HepG2 (cell line): ENCODE measurements at regions not wholly inside any gene's neighbourhood (a gene's known extent, or its start where the extent isn't known, plus 50 kb on each side); places are given as distances from the start of the nearest gene placed in this dataset.

Experiments used
- ATAC-seq: fragments of 200-7000 bp; cut with Tn5 transposase; 3 replicates; pipeline ENCODE4 v1.9.1; 2020; ENCODE audit warnings: mild to moderate bottlenecking, moderate library complexity
- BruUV-seq: library from RNA; stranded (reverse); fragments of 400-500 nt; replicated peaks from 2 replicates; lab custom pipeline; 2021; lab: Mats Ljungman, UMichigan
- CTCF ChIA-PET: fragments of 300-600 bp; formaldehyde crosslinking; extraction: SDS; loops from one replicate; lab custom pipeline; 2021; ENCODE audit warnings: low total read pairs, inconsistent platforms, low intra/inter-chr PET ratio; lab: Yijun Ruan, JAX
- POLR2A ChIA-PET: fragments of 350-600 bp; sonication (Branson Sonifier 250); formaldehyde crosslinking; loops from one replicate; lab custom pipeline; 2020; ENCODE audit warnings: antibody characterized with exemption, inconsistent platforms; lab: Yijun Ruan, JAX
- DNase-seq: peaks from one replicate; pipeline ENCODE4 v3.0.0-alpha.2; 2015; ENCODE audit warnings: low spot score
- FAIRE-seq: peaks from 3 replicates; lab custom pipeline; 2011; peaks lifted over from hg19 to GRCh38; lab: Jason Lieb, UNC
- H2AFZ ChIP-seq: one replicate; pipeline ENCODE4 v1.6.1; 2011; ENCODE audit warnings: low read length, inconsistent platforms
- H3K27ac ChIP-seq: fragments of 300-600 bp; 3 replicates; pipeline ENCODE4 v1.8.0; 2011; ENCODE audit warnings: mixed run types, mild to moderate bottlenecking, mixed read lengths, low read length, inconsistent platforms; ENCODE audit not compliant: insufficient read depth; ENCODE audit errors: extremely low read length
- H3K27me3 ChIP-seq, 2 experiments: fragments of 200-600 bp in 1 of 2; 2 replicates in 1 of 2; 3 replicates in 1 of 2; pipeline versions ENCODE4 v1.6.0 to v1.8.0; 2011; ENCODE audit warnings: low read length in 2 of 2, mild to moderate bottlenecking in 2 of 2, moderate library complexity in 2 of 2, inconsistent platforms in 1 of 2; ENCODE audit not compliant: insufficient read depth in 2 of 2, control insufficient read depth in 1 of 2
- H3K36me3 ChIP-seq, 2 experiments: fragments of 200-600 bp in 1 of 2; replicated peaks in 1 of 2; 2 replicates in 1 of 2; 3 replicates in 1 of 2; pipeline versions ENCODE4 v1.5.1 to v1.8.0; 2011; ENCODE audit warnings: low read length in 2 of 2, inconsistent platforms in 1 of 2; ENCODE audit not compliant: insufficient read depth in 2 of 2, control insufficient read depth in 1 of 2
- H3K4me1 ChIP-seq: 2 replicates; pipeline ENCODE4 v1.5.1; 2012; ENCODE audit warnings: low read length, inconsistent platforms; ENCODE audit not compliant: insufficient read depth
- H3K4me2 ChIP-seq: 2 replicates; pipeline ENCODE4 v1.6.0; 2011; ENCODE audit warnings: low read depth, low read length, inconsistent platforms
- H3K4me3 ChIP-seq, 3 experiments: fragments of 200-600 bp in 1 of 3; sonication (generic), shearing (Covaris generic) in 1 of 3; replicated peaks in 1 of 3; 2 replicates each; pipeline ENCODE4 v1.5.1; 2011 to 2016; ENCODE audit warnings: low read length in 3 of 3, inconsistent platforms in 2 of 3, low read depth in 2 of 3, mild to moderate bottlenecking in 2 of 3, control low read depth in 1 of 3, mixed read lengths in 1 of 3; ENCODE audit not compliant: insufficient read depth in 1 of 3
- H3K79me2 ChIP-seq: one replicate; pipeline ENCODE4 v1.6.1; 2011; ENCODE audit warnings: low read length, inconsistent platforms; ENCODE audit not compliant: insufficient read depth
- H3K9ac ChIP-seq: 2 replicates; pipeline ENCODE4 v1.6.0; 2011; ENCODE audit warnings: mild to moderate bottlenecking, low read depth, low read length, inconsistent platforms; ENCODE audit not compliant: insufficient read depth
- H3K9me3 ChIP-seq: 2 replicates; pipeline ENCODE4 v1.5.1; 2012; ENCODE audit warnings: mild to moderate bottlenecking, low read length
- H4K20me1 ChIP-seq: 2 replicates; pipeline ENCODE4 v1.6.0; 2011; ENCODE audit warnings: inconsistent platforms, mild to moderate bottlenecking, low read length, moderate library complexity; ENCODE audit not compliant: insufficient read depth
- HMG20A ChIP-seq: IDR thresholded peaks from 2 replicates; pipeline ENCODE4 v1.6.1; 2016; ENCODE audit warnings: borderline replicate concordance
- HNRNPL ChIP-seq: fragments of 200-400 bp; formaldehyde crosslinking; IDR thresholded peaks from 2 replicates; pipeline ENCODE4 v1.6.1; 2017; ENCODE audit warnings: mild to moderate bottlenecking, low read depth, low read length
- KLF16 ChIP-seq, 2 experiments: sonication (generic) in 1 of 2; formaldehyde crosslinking in 1 of 2; IDR thresholded peaks; 2 replicates each; pipeline versions ENCODE4 v1.6.1 to v1.8.0; 2016 to 2023; ENCODE audit warnings: missing genetic modification reagents in 2 of 2, missing compliant biosample characterization in 1 of 2
- NFE2 ChIP-seq: sonication (generic); formaldehyde crosslinking; IDR thresholded peaks from 2 replicates; pipeline ENCODE4 v1.4.0; 2020; ENCODE audit warnings: missing genetic modification reagents
- NFIB ChIP-seq: sonication (generic); formaldehyde crosslinking; IDR thresholded peaks from 2 replicates; pipeline ENCODE4 v1.9.0; 2021; ENCODE audit warnings: missing genetic modification reagents, mild to moderate bottlenecking, borderline replicate concordance
- NFKBIZ ChIP-seq: IDR thresholded peaks from 2 replicates; pipeline ENCODE4 v1.6.1; 2018; ENCODE audit warnings: missing genetic modification reagents, missing compliant biosample characterization
- PBX2 ChIP-seq: IDR thresholded peaks from 2 replicates; pipeline ENCODE4 v1.6.1; 2016; ENCODE audit warnings: control low read depth
- RFX3 ChIP-seq: IDR thresholded peaks from 2 replicates; pipeline ENCODE4 v1.6.1; 2016; ENCODE audit warnings: missing biosample characterization, missing genetic modification reagents
- RFX5 ChIP-seq: IDR thresholded peaks from 2 replicates; pipeline ENCODE4 v1.6.1; 2011; ENCODE audit warnings: low read depth, low read length, improper control_type of control experiment
- SMARCC2 ChIP-seq: fragments of 450-650 bp; IDR thresholded peaks from 2 replicates; pipeline ENCODE4 v1.6.1; 2017; ENCODE audit warnings: antibody characterized with exemption, mild to moderate bottlenecking
- SP140L ChIP-seq: sonication (generic); formaldehyde crosslinking; IDR thresholded peaks from 2 replicates; pipeline ENCODE4 v1.4.0; 2020; ENCODE audit warnings: missing genetic modification reagents, borderline replicate concordance
- TAF15 ChIP-seq: fragments of 200-400 bp; formaldehyde crosslinking; IDR thresholded peaks from one replicate; pipeline ENCODE4 v1.6.1; 2018; ENCODE audit warnings: mild to moderate bottlenecking, low read depth, low read length; ENCODE audit not compliant: poor library complexity, severe bottlenecking
- ZFP1 ChIP-seq: IDR thresholded peaks from 2 replicates; pipeline ENCODE4 v1.6.1; 2016
- ZNF251 ChIP-seq: sonication (generic); formaldehyde crosslinking; IDR thresholded peaks from 2 replicates; pipeline ENCODE4 v1.9.0; 2021; ENCODE audit warnings: mild to moderate bottlenecking, missing genetic modification reagents
- ZNF569 ChIP-seq: sonication (generic); formaldehyde crosslinking; IDR thresholded peaks from 2 replicates; pipeline ENCODE4 v1.5.0; 2020; ENCODE audit warnings: mild to moderate bottlenecking, missing genetic modification reagents, moderate library complexity, borderline replicate concordance
- ZNF572 ChIP-seq: sonication (generic); formaldehyde crosslinking; IDR thresholded peaks from 2 replicates; pipeline ENCODE4 v1.5.1; 2020; ENCODE audit warnings: mild to moderate bottlenecking, missing genetic modification reagents
- ZNF678 ChIP-seq: sonication (generic); formaldehyde crosslinking; IDR thresholded peaks from 2 replicates; pipeline ENCODE4 v1.4.0; 2020; ENCODE audit warnings: mild to moderate bottlenecking, missing genetic modification reagents
- WGBS: methylation state at CpG from one replicate; pipeline ENCODE4 v1.1.6; 2017; ENCODE audit warnings: low lambda C conversion rate; 5-methylcytosine and 5-hydroxymethylcytosine counted together
- in situ Hi-C: cut with HindIII; loops from 2 replicates; pipeline ENCODE4 v1.10.0; 2017; ENCODE audit warnings: low pct_unique_long_range_greater_than_20kb; ENCODE audit not compliant: extremely low pct_ligation_motif_present
- intact Hi-C: fragments of 100-400 bp; cut with micrococcal nuclease; formaldehyde crosslinking; loops from one replicate; pipeline ENCODE4 v1.10.0; 2022; ENCODE audit not compliant: unreplicated experiment
- TF ChIP-seq, protein P1 (sequence below): sonication (generic); formaldehyde crosslinking; IDR thresholded peaks from 2 replicates; pipeline ENCODE4 v1.8.1; 2023; ENCODE audit warnings: mild to moderate bottlenecking, missing genetic modification reagents

- CTCF ChIA-PET = no interaction called here
Observed at GRCh38 chr13:20326276-20326675, 94.2 kb upstream of the GJB6 start.

More at GRCh38 chr13:20326276-20326675, 94.2 kb upstream of the GJB6 start:
- H3K4me2 ChIP-seq = no peak overlapping the region
- H3K36me3 ChIP-seq = no peaks in the 10 kb centered on the region
- no peak overlapping the region for H3K4me3 ChIP-seq
- 81% methylated on average over 6 of the region's 7 CpGs for WGBS
- intact Hi-C loops (no loop called here), in situ Hi-C loops (no loop called here)
- FAIRE-seq (no peak), DNase-seq (no peak), ATAC-seq (no peak)
- H3K27me3 ChIP-seq = no peaks in the 10 kb centered on the region
- peaks cover 13% of the 10 kb centered on the region for H3K4me1 ChIP-seq
- H3K27ac ChIP-seq = no peak overlapping the region
- POLR2A ChIA-PET = no interaction called here
- no peak for TF ChIP-seq HMG20A (CRISPR knock-in tag)
- no peak for TF ChIP-seq TAF15
- no peak for TF ChIP-seq SMARCC2
- TF ChIP-seq RFX5 = no peak
- no peak for TF ChIP-seq ZFP1 (CRISPR knock-in tag)
- no peak for TF ChIP-seq NFKBIZ
- no peak for TF ChIP-seq ZNF678 (CRISPR knock-in tag)
- TF ChIP-seq ZNF251 (CRISPR knock-in tag) = no peak
- TF ChIP-seq RFX3 (CRISPR knock-in tag) = no peak
- no peak for TF ChIP-seq PBX2 (CRISPR knock-in tag)
- TF ChIP-seq HNRNPL = no peak
- TF ChIP-seq, protein P1, sequence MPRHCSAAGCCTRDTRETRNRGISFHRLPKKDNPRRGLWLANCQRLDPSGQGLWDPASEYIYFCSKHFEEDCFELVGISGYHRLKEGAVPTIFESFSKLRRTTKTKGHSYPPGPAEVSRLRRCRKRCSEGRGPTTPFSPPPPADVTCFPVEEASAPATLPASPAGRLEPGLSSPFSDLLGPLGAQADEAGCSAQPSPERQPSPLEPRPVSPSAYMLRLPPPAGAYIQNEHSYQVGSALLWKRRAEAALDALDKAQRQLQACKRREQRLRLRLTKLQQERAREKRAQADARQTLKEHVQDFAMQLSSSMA = no peak
- TF ChIP-seq NFE2 (CRISPR knock-in tag) = no peak
- TF ChIP-seq ZNF572 (CRISPR knock-in tag) = no peak
- no peak for TF ChIP-seq NFIB (CRISPR knock-in tag)
- TF ChIP-seq ZNF569 (CRISPR knock-in tag) = no peak
- no peak for TF ChIP-seq KLF16 (CRISPR knock-in tag; IDR thresholded peaks at IDR 0.05)
- TF ChIP-seq SP140L = no peak
- no peak overlapping the region for H3K9ac ChIP-seq
- peaks cover 10% of the 10 kb centered on the region; the same call in 1 of the 2 replicates for H3K9me3 ChIP-seq
- H4K20me1 ChIP-seq = no peaks in the 10 kb centered on the region
- BruUV-seq = no TSS peak
- H2AFZ ChIP-seq = no peak overlapping the region
- H3K79me2 ChIP-seq = no peaks in the 10 kb centered on the region
